SK-N-SH (cell line): ENCODE measurements at regions not wholly inside any gene's neighbourhood (a gene's known extent, or its start where the extent isn't known, plus 50 kb on each side); places are given as distances from the start of the nearest gene placed in this dataset.

Experiments used
- CTCF ChIA-PET: fragments of 300-600, 350-600 bp; formaldehyde crosslinking; extraction: SDS; loops from one replicate; lab custom pipeline; 2021; lab: Yijun Ruan, JAX
- POLR2A ChIA-PET: fragments of 350-600 bp; sonication (Branson Sonifier 250); formaldehyde crosslinking; extraction: SDS; loops from one replicate; lab custom pipeline; 2020; ENCODE audit warnings: antibody characterized with exemption, inconsistent platforms; lab: Yijun Ruan, JAX
- DNase-seq: peaks from one replicate; pipeline ENCODE4 v3.0.0; 2012
- H2AFZ ChIP-seq: fragments of 200-600 bp; sonication (generic); 2 replicates; pipeline ENCODE4 v1.8.1; 2016; ENCODE audit warnings: antibody characterized with exemption, mild to moderate bottlenecking, low read depth
- H3F3A ChIP-seq: fragments of 200-600 bp; sonication (generic); replicated peaks from 2 replicates; pipeline ENCODE3; 2016; ENCODE audit warnings: antibody characterized with exemption, mild to moderate bottlenecking; ENCODE audit not compliant: insufficient read depth
- H3K27ac ChIP-seq, 2 experiments: fragments of 200-500 bp in 1 of 2; fragments of 200-600 bp in 1 of 2; sonication (Bioruptor generic) in 1 of 2; sonication (generic), shearing (Covaris generic) in 1 of 2; 2 replicates each; pipeline versions ENCODE4 v1.5.1 to v1.6.1; 2014 to 2016; ENCODE audit warnings: low read depth in 2 of 2, inconsistent platforms in 1 of 2, low read length in 1 of 2, mild to moderate bottlenecking in 1 of 2, mixed read lengths in 1 of 2
- H3K27me3 ChIP-seq: fragments of 200-600 bp; sonication (generic), shearing (Covaris generic); 2 replicates; pipeline ENCODE4 v1.6.1; 2016; ENCODE audit warnings: mixed run types; ENCODE audit not compliant: insufficient read depth
- H3K36me3 ChIP-seq, 2 experiments: fragments of 200-500 bp in 1 of 2; fragments of 200-600 bp in 1 of 2; sonication (Bioruptor generic) in 1 of 2; sonication (generic) in 1 of 2; replicated peaks in 1 of 2; 2 replicates each; pipeline versions ENCODE3 to v1.5.1; 2014 to 2016; ENCODE audit warnings: low read length in 1 of 2, mild to moderate bottlenecking in 1 of 2; ENCODE audit not compliant: insufficient read depth in 2 of 2, control insufficient read depth in 1 of 2
- H3K4me1 ChIP-seq, 2 experiments: fragments of 200-500 bp in 1 of 2; fragments of 200-600 bp in 1 of 2; sonication (Bioruptor generic) in 1 of 2; sonication (generic), shearing (Covaris generic) in 1 of 2; 2 replicates each; pipeline versions ENCODE4 v1.5.1 to v1.6.1; 2014 to 2016; ENCODE audit warnings: low read depth in 1 of 2, low read length in 1 of 2, mixed run types in 1 of 2; ENCODE audit not compliant: insufficient read depth in 2 of 2, control insufficient read depth in 1 of 2
- H3K4me2 ChIP-seq: fragments of 200-600 bp; sonication (generic), shearing (Covaris generic); 2 replicates; pipeline ENCODE4 v1.6.1; 2017; ENCODE audit warnings: mixed run types
- H3K4me3 ChIP-seq, 2 experiments: fragments of 200-500 bp in 1 of 2; fragments of 200-600 bp in 1 of 2; sonication (Bioruptor generic) in 1 of 2; sonication (generic), shearing (Covaris generic) in 1 of 2; 2 replicates each; pipeline versions ENCODE4 v1.5.1 to v1.8.1; 2014 to 2016; ENCODE audit warnings: low read depth in 2 of 2, inconsistent platforms in 1 of 2, low read length in 1 of 2, mild to moderate bottlenecking in 1 of 2, mixed read lengths in 1 of 2, moderate library complexity in 1 of 2
- H3K79me2 ChIP-seq: fragments of 200-600 bp; sonication (generic); 2 replicates; pipeline ENCODE4 v1.8.1; 2017; ENCODE audit warnings: mild to moderate bottlenecking; ENCODE audit not compliant: insufficient read depth
- H3K9ac ChIP-seq: fragments of 200-600 bp; sonication (generic); 2 replicates; pipeline ENCODE4 v1.6.1; 2017; ENCODE audit warnings: mixed run types
- H3K9me2 ChIP-seq: fragments of 200-600 bp; sonication (generic); 2 replicates; pipeline ENCODE4 v1.6.1; 2017; ENCODE audit warnings: mixed run types
- H3K9me3 ChIP-seq: fragments of 200-600 bp; sonication (generic); 2 replicates; pipeline ENCODE4 v1.6.1; 2017; ENCODE audit warnings: mixed run types, mild to moderate bottlenecking, moderate library complexity
- H4K20me1 ChIP-seq: fragments of 200-600 bp; sonication (generic); 2 replicates; pipeline ENCODE4 v1.6.1; 2017; ENCODE audit warnings: mild to moderate bottlenecking, mixed run types; ENCODE audit not compliant: insufficient read depth
- CHD2 ChIP-seq: fragments of 150-350 bp; IDR thresholded peaks from 2 replicates; pipeline ENCODE4 v1.6.1; 2018; ENCODE audit warnings: low read length; ENCODE audit not compliant: partially characterized antibody
- ELF1 ChIP-seq: IDR thresholded peaks from 2 replicates; pipeline ENCODE4 v1.4.0; 2012
- EP300 ChIP-seq, 2 experiments: IDR thresholded peaks; 2 replicates each; pipeline versions ENCODE4 v1.4.0 to v1.6.1; 2012; ENCODE audit warnings: borderline replicate concordance in 1 of 2, low read depth in 1 of 2, low read length in 1 of 2
- EZH2phosphoT487 ChIP-seq: fragments of 200-600 bp; sonication (generic); IDR thresholded peaks from 2 replicates; pipeline ENCODE4 v1.6.1; 2017; ENCODE audit warnings: low read depth, mixed run types, mild to moderate bottlenecking, antibody characterized with exemption, moderate library complexity, borderline replicate concordance
- FOXJ3 ChIP-seq: sonication (generic); formaldehyde crosslinking; IDR thresholded peaks from 2 replicates; pipeline ENCODE4 v1.5.1; 2020; ENCODE audit warnings: mild to moderate bottlenecking, missing genetic modification reagents
- GABPA ChIP-seq: IDR thresholded peaks from 2 replicates; pipeline ENCODE4 v1.4.0; 2012; ENCODE audit warnings: low read depth, mild to moderate bottlenecking
- JUND ChIP-seq: IDR thresholded peaks from 2 replicates; pipeline ENCODE4 v1.4.0; 2012
- MEF2A ChIP-seq: IDR thresholded peaks from 2 replicates; pipeline ENCODE4 v1.4.0; 2012; ENCODE audit warnings: low read depth, borderline replicate concordance
- NFIC ChIP-seq: IDR thresholded peaks from 2 replicates; pipeline ENCODE4 v1.4.0; 2012; ENCODE audit warnings: borderline replicate concordance
- NRF1 ChIP-seq: IDR thresholded peaks from 2 replicates; pipeline ENCODE4 v1.6.1; 2012; ENCODE audit warnings: low read depth, mild to moderate bottlenecking, low read length
- RAD21 ChIP-seq: IDR thresholded peaks from 2 replicates; pipeline ENCODE4 v1.6.1; 2012; ENCODE audit warnings: mild to moderate bottlenecking, low read length
- RFX5 ChIP-seq: IDR thresholded peaks from 2 replicates; pipeline ENCODE4 v1.6.1; 2012; ENCODE audit warnings: mild to moderate bottlenecking, improper control_type of control experiment, low read length
- RXRA ChIP-seq: IDR thresholded peaks from 2 replicates; pipeline ENCODE4 v1.4.0; 2012; ENCODE audit warnings: low read depth, mild to moderate bottlenecking, borderline replicate concordance
- SIN3A ChIP-seq: IDR thresholded peaks from 2 replicates; pipeline ENCODE4 v1.6.1; 2012; ENCODE audit warnings: low read depth, mild to moderate bottlenecking, low read length, moderate library complexity, borderline replicate concordance
- SMC3 ChIP-seq: IDR thresholded peaks from 2 replicates; pipeline ENCODE4 v1.6.1; 2012; ENCODE audit warnings: low read depth, low read length, improper control_type of control experiment
- TCF12 ChIP-seq: IDR thresholded peaks from 2 replicates; pipeline ENCODE4 v1.4.0; 2012
- WGBS: methylation state at CpG from one replicate; pipeline ENCODE4 v1.1.6; 2017; ENCODE audit warnings: low lambda C conversion rate; 5-methylcytosine and 5-hydroxymethylcytosine counted together
- TF ChIP-seq, protein P1 (sequence below): IDR thresholded peaks from 2 replicates; pipeline ENCODE4 v1.6.1; 2012; ENCODE audit warnings: mild to moderate bottlenecking, low read depth, low read length, moderate library complexity
- TF ChIP-seq, protein P2 (sequence below): fragments of 150-350 bp; IDR thresholded peaks from 2 replicates; pipeline ENCODE4 v1.6.1; 2016; ENCODE audit warnings: mild to moderate bottlenecking, low read depth, low read length
- TF ChIP-seq, protein P3 (sequence below): IDR thresholded peaks from 2 replicates; pipeline ENCODE4 v1.4.0; 2012; ENCODE audit warnings: low read depth, borderline replicate concordance

DNA sequence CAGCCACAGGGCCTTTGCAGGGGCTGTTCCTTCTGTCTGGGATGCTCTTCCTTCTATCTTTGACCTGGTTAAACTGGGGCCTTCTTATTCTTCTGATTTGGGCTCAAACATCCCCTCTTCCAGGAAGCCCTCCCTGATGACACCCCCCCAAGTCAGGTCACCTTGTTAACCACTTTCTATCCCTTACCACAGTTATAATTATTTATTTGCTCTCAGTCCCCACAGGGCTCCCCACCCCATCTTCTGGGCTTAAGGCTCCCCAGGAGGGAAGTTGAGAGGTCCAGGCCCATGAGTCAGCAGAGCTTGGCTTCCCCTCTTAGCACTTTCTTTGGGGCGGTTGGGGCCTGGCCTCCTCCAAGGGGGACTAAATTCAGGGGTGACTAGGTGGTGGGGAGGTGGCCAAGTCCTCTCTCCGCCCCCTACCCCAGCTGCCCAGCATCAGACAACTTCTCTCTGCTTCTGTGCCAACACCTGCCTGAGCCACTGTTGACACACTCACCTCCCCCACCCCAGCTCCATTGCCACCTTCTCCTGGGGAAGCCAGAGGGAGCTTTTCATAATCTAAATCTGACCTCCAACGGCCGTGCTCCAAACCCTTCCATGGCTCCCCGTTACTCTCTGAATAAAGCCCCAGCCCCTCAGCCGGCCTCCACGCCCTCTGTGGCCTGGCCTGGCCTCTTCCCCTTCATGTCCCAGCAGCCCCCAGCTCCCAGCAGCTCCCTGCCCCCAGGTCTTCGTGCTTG lies 70.0 kb downstream of the CEBPB start:
- Histone ChIP-seq H3K9me2 (no peaks in the 10 kb centered on the region), H3K4me1 (no peaks in the 10 kb centered on the region), H3K4me2 (no peak overlapping the region), H3K9ac (no peak overlapping the region), H3K27me3 (no peaks in the 10 kb centered on the region), H3K27ac (no peak overlapping the region), H3K4me3 (no peak overlapping the region), H2AFZ (no peak overlapping the region), H4K20me1 (no peaks in the 10 kb centered on the region), H3K36me3 (no peaks in the 10 kb centered on the region), H3K9me3 (no peaks in the 10 kb centered on the region), H3F3A (peaks cover 1% of the 10 kb centered on the region), H3K79me2 (no peaks in the 10 kb centered on the region)
- WGBS, result 89% methylated on average over 8 of the region's 8 CpGs
- no peak for TF ChIP-seq ELF1
- TF ChIP-seq JUND, result no peak
- no peak for TF ChIP-seq EP300 (IDR thresholded peaks at IDR 0.05; ENCODE audit: borderline replicate concordance in 1 of 2, low read depth in 1 of 2, low read length in 1 of 2)
- no peak for TF ChIP-seq TCF12
- TF ChIP-seq NFIC, result no peak
- TF ChIP-seq, protein P1, sequence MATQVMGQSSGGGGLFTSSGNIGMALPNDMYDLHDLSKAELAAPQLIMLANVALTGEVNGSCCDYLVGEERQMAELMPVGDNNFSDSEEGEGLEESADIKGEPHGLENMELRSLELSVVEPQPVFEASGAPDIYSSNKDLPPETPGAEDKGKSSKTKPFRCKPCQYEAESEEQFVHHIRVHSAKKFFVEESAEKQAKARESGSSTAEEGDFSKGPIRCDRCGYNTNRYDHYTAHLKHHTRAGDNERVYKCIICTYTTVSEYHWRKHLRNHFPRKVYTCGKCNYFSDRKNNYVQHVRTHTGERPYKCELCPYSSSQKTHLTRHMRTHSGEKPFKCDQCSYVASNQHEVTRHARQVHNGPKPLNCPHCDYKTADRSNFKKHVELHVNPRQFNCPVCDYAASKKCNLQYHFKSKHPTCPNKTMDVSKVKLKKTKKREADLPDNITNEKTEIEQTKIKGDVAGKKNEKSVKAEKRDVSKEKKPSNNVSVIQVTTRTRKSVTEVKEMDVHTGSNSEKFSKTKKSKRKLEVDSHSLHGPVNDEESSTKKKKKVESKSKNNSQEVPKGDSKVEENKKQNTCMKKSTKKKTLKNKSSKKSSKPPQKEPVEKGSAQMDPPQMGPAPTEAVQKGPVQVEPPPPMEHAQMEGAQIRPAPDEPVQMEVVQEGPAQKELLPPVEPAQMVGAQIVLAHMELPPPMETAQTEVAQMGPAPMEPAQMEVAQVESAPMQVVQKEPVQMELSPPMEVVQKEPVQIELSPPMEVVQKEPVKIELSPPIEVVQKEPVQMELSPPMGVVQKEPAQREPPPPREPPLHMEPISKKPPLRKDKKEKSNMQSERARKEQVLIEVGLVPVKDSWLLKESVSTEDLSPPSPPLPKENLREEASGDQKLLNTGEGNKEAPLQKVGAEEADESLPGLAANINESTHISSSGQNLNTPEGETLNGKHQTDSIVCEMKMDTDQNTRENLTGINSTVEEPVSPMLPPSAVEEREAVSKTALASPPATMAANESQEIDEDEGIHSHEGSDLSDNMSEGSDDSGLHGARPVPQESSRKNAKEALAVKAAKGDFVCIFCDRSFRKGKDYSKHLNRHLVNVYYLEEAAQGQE, result no peak
- no peak for TF ChIP-seq EZH2phosphoT487
- no peak for TF ChIP-seq SIN3A
- TF ChIP-seq RFX5, result no peak
- TF ChIP-seq FOXJ3 (CRISPR knock-in tag), result no peak
- no peak for TF ChIP-seq MEF2A
- TF ChIP-seq CHD2, result no peak
- TF ChIP-seq, protein P2, sequence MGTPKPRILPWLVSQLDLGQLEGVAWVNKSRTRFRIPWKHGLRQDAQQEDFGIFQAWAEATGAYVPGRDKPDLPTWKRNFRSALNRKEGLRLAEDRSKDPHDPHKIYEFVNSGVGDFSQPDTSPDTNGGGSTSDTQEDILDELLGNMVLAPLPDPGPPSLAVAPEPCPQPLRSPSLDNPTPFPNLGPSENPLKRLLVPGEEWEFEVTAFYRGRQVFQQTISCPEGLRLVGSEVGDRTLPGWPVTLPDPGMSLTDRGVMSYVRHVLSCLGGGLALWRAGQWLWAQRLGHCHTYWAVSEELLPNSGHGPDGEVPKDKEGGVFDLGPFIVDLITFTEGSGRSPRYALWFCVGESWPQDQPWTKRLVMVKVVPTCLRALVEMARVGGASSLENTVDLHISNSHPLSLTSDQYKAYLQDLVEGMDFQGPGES, result no peak
- TF ChIP-seq RAD21, result no peak
- TF ChIP-seq RXRA, result no peak
- no peak for TF ChIP-seq GABPA
- no peak for TF ChIP-seq NRF1
- TF ChIP-seq SMC3, result no peak
- TF ChIP-seq, protein P3, sequence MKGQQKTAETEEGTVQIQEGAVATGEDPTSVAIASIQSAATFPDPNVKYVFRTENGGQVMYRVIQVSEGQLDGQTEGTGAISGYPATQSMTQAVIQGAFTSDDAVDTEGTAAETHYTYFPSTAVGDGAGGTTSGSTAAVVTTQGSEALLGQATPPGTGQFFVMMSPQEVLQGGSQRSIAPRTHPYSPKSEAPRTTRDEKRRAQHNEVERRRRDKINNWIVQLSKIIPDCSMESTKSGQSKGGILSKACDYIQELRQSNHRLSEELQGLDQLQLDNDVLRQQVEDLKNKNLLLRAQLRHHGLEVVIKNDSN, result no peak
- DNase-seq, result no peak
- ChIA-PET CTCF (interaction anchor here (0.7 kb wide), 1 partner anchor 140 kb away, joined by 3 read pairs; no protein-coding TSS in a partner anchor), POLR2A (no interaction called here)
